SK-N-SH treated with all-trans-retinoic acid at 6 μM for 48 hours (cell line): ENCODE measurements at regions not wholly inside any gene's neighbourhood (a gene's known extent, or its start where the extent isn't known, plus 50 kb on each side); places are given as distances from the start of the nearest gene placed in this dataset.

Experiments used
- BACH2 ChIP-seq: fragments of 250-450 bp; sonication (Bioruptor Pico); IDR thresholded peaks from 2 replicates; pipeline ENCODE4 v1.9.0; 2021; ENCODE audit warnings: mild to moderate bottlenecking, borderline replicate concordance
- PPARA ChIP-seq: fragments of 250-450 bp; sonication (Bioruptor Pico); IDR thresholded peaks from 2 replicates; pipeline ENCODE4 v1.5.0; 2020; ENCODE audit warnings: mild to moderate bottlenecking, borderline replicate concordance
- RARB ChIP-seq: fragments of 250-450 bp; sonication (Bioruptor Pico); IDR thresholded peaks from 2 replicates; pipeline ENCODE4 v1.8.0; 2021; ENCODE audit warnings: mild to moderate bottlenecking, moderate library complexity

DNA sequence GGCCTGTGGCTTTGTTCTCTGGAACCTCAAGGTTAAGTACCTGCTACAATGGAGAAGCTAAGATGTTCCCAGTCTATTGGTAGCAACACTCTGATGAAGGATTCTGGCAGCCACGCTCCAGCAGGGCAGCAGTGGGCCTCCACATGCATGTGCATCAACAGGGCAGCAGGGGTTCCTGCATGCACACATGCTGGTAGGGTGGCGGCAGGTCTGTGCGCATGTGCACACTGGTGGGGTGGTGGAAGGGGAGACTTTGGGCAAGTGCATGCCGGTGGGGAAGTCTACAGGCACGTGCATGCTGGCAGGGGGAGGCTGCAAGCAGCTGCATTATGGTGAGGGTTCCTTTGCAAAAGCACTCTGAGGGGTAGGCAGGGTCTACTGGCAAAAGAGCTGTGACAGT, 160.7 kb downstream of the NKX6-1 start:
- TF ChIP-seq PPARA (CRISPR knock-in tag) = no peak
- no peak for TF ChIP-seq RARB (CRISPR knock-in tag)
- no peak for TF ChIP-seq BACH2 (CRISPR knock-in tag)
